ENCODE measurements at regions not wholly inside any gene's neighbourhood (a gene's known extent, or its start where the extent isn't known, plus 50 kb on each side); places are given as distances from the start of the nearest gene placed in this dataset.
"Not testable (repeated sequence)": the region's sequence is repeated elsewhere in the genome, so short reads cannot be mapped to it uniquely, and the experiment has no call there.

- H3K4me3 ChIP-seq (ENCODE audit: low read length); DNase-seq (ENCODE audit: low read depth, low spot score): not testable (repeated sequence)
These were observed 68.1 kb upstream of the CDON start for GRCh38 chr11:126130781-126131180.

- DNase-seq (ENCODE audit: low read depth, low spot score), result no peak
- H3K4me3 ChIP-seq (ENCODE audit: low read length), result no peak overlapping the region
These were observed 67.3 kb upstream of the CDON start for GRCh38 chr11:126129727-126130671.

GRCh38 chr11:126127898-126128297 is 65.2 kb upstream of the CDON start:
- DNase-seq (ENCODE audit: low read depth, low spot score), result no peak
- H3K4me3 ChIP-seq (ENCODE audit: low read length), result no peak overlapping the region

GRCh38 chr11:126127284-126127845 is 64.7 kb upstream of the CDON start:
- no peak for DNase-seq (ENCODE audit: low read depth, low spot score)
- H3K4me3 ChIP-seq (ENCODE audit: low read length), result no peak overlapping the region

GRCh38 chr11:126124231-126124661 is 61.6 kb upstream of the CDON start:
- no peak for DNase-seq (ENCODE audit: low read depth, low spot score)

GRCh38 chr11:126123686-126124085 is 61.0 kb upstream of the CDON start:
- H3K4me3 ChIP-seq (ENCODE audit: low read length), result no peak overlapping the region
- no peak for DNase-seq (ENCODE audit: low read depth, low spot score)

More at GRCh38 chr11:126124231-126124661, 61.6 kb upstream of the CDON start:
- no peak overlapping the region for H3K4me3 ChIP-seq (ENCODE audit: low read length)

GRCh38 chr11:126122863-126123262 is 60.2 kb upstream of the CDON start:
- H3K4me3 ChIP-seq (ENCODE audit: low read length), result no peak overlapping the region
- DNase-seq (ENCODE audit: low read depth, low spot score), result no peak

- no peak overlapping the region for H3K4me3 ChIP-seq (ENCODE audit: low read length)
These were observed 58.6 kb upstream of the CDON start for GRCh38 chr11:126121296-126121695.

GRCh38 chr11:126118806-126119205 is 56.1 kb upstream of the CDON start:
- H3K4me3 ChIP-seq (ENCODE audit: low read length), result no peak overlapping the region
- DNase-seq (ENCODE audit: low read depth, low spot score), result no peak

More at GRCh38 chr11:126121296-126121695, 58.6 kb upstream of the CDON start:
- no peak for DNase-seq (ENCODE audit: low read depth, low spot score)

- no peak overlapping the region for H3K4me3 ChIP-seq (ENCODE audit: low read length)
- no peak for DNase-seq (ENCODE audit: low read depth, low spot score)
These were observed 53.2 kb upstream of the CDON start for GRCh38 chr11:126115816-126116331.

- DNase-seq (ENCODE audit: low read depth, low spot score), result no peak
- H3K4me3 ChIP-seq (ENCODE audit: low read length), result no peak overlapping the region
These were observed 52.4 kb upstream of the CDON start for GRCh38 chr11:126115127-126115495.

GRCh38 chr11:126114486-126115126 is 51.9 kb upstream of the CDON start:
- H3K4me3 ChIP-seq (ENCODE audit: low read length), result no peak overlapping the region
- no peak for DNase-seq (ENCODE audit: low read depth, low spot score)

- DNase-seq (ENCODE audit: low read depth, low spot score), result no peak
- H3K4me3 ChIP-seq (ENCODE audit: low read length), result no peak overlapping the region
These were observed 51.3 kb upstream of the CDON start for GRCh38 chr11:126113963-126114362.

- no peak overlapping the region for H3K4me3 ChIP-seq (ENCODE audit: low read length)
- DNase-seq (ENCODE audit: low read depth, low spot score), result no peak
These were observed 50.9 kb upstream of the CDON start for GRCh38 chr11:126113515-126113957.

GRCh38 chr11:126113012-126113411 is 50.3 kb upstream of the CDON start:
- DNase-seq (ENCODE audit: low read depth, low spot score), result no peak
- H3K4me3 ChIP-seq (ENCODE audit: low read length), result no peak overlapping the region

GRCh38 chr11:126112547-126112946 is 49.9 kb upstream of the CDON start:
- no peak for DNase-seq (ENCODE audit: low read depth, low spot score)
- no peak overlapping the region for H3K4me3 ChIP-seq (ENCODE audit: low read length)
